ENCODE measurements at regions not wholly inside any gene's neighbourhood (a gene's known extent, or its start where the extent isn't known, plus 50 kb on each side); places are given as distances from the start of the nearest gene placed in this dataset.

- TF ChIP-seq CTCF (IDR thresholded peaks at IDR 0.05): no peak
- no peak for TF ChIP-seq EZH2 (IDR thresholded peaks at IDR 0.05; ENCODE audit: borderline replicate concordance, insufficient read depth, low read depth, low read length, poor library complexity, severe bottlenecking)
Measured at GRCh38 chr7:91608606-91609005, 271.9 kb downstream of the MTERF1 start.
